CD4-positive, alpha-beta T cell treated with Interleukin-15 for 4 hours (primary cell): ENCODE measurements at regions not wholly inside any gene's neighbourhood (a gene's known extent, or its start where the extent isn't known, plus 50 kb on each side); places are given as distances from the start of the nearest gene placed in this dataset.
A peak's percentile ranks its signal among the peaks of the same experiment; 100 is the strongest.
"Not testable (repeated sequence)": the region's sequence is repeated elsewhere in the genome, so short reads cannot be mapped to it uniquely, and the experiment has no call there.

Source experiments
- DNase-seq: peaks from one replicate; pipeline ENCODE4 v3.0.0-alpha.2; 2020; ENCODE audit warnings: low spot score

GRCh38 chr7:67359900-67360299, 363.3 kb downstream of the TYW1 start:
- no peak for DNase-seq

GRCh38 chr7:67361150-67361549, 364.5 kb downstream of the TYW1 start:
- DNase-seq = no peak

- no peak for DNase-seq
Measured at GRCh38 chr7:67364441-67365017, 367.9 kb downstream of the TYW1 start.

GRCh38 chr7:67371429-67372305, 375.0 kb downstream of the TYW1 start:
- peak; percentile 61 for DNase-seq

- DNase-seq = not testable (repeated sequence)
Measured at GRCh38 chr7:67373389-67373788, 376.8 kb downstream of the TYW1 start.

GRCh38 chr7:67375427-67375826, 378.8 kb downstream of the TYW1 start:
- DNase-seq = no peak

- DNase-seq = peak; percentile 49
Measured at GRCh38 chr7:67377939-67378862, 381.6 kb downstream of the TYW1 start.

GRCh38 chr7:67380326-67380725, 383.7 kb downstream of the TYW1 start:
- no peak for DNase-seq

GRCh38 chr7:67380858-67381257, 384.2 kb downstream of the TYW1 start:
- DNase-seq = no peak

GRCh38 chr7:67387851-67388250, 391.2 kb downstream of the TYW1 start:
- DNase-seq = no peak

- no peak for DNase-seq
Measured at GRCh38 chr7:67391168-67391567, 394.5 kb downstream of the TYW1 start.

- DNase-seq = no peak
Measured at GRCh38 chr7:67392596-67393438, 396.2 kb downstream of the TYW1 start.

GRCh38 chr7:67393903-67394302, 397.3 kb downstream of the TYW1 start:
- no peak for DNase-seq

GRCh38 chr7:67398916-67399315, 402.3 kb downstream of the TYW1 start:
- no peak for DNase-seq

- DNase-seq = no peak
Measured at GRCh38 chr7:67401492-67401891, 404.9 kb downstream of the TYW1 start.

GRCh38 chr7:67402280-67402679, 405.6 kb downstream of the TYW1 start:
- no peak for DNase-seq

- no peak for DNase-seq
Measured at GRCh38 chr7:67406976-67407375, 410.3 kb downstream of the TYW1 start.

GRCh38 chr7:67407392-67408071, 410.9 kb downstream of the TYW1 start:
- DNase-seq = no peak

GRCh38 chr7:67408109-67408508, 411.5 kb downstream of the TYW1 start:
- no peak for DNase-seq

GRCh38 chr7:67413670-67414069, 417.0 kb downstream of the TYW1 start:
- DNase-seq = no peak

- no peak for DNase-seq
Measured at GRCh38 chr7:67414858-67415257, 418.2 kb downstream of the TYW1 start.
